Motor neuron (in vitro differentiated cells): ENCODE measurements at regions not wholly inside any gene's neighbourhood (a gene's known extent, or its start where the extent isn't known, plus 50 kb on each side); places are given as distances from the start of the nearest gene placed in this dataset.

Experiments
- ATAC-seq, 8 experiments: fragments of 200-7000 bp; cut with Tn5 transposase; replicated peaks in 6 of 8; 2 replicates each; pipeline ENCODE4 v1.8.0; 2021; ENCODE audit warnings: mild to moderate bottlenecking in 8 of 8, moderate library complexity in 8 of 8
- H3K27ac ChIP-seq, 2 donors: fragments of 250-450 bp; sonication (Bioruptor Pico); 2 replicates each; pipeline ENCODE4 v1.9.0; 2021; ENCODE audit warnings: antibody characterized with exemption in 2 of 2, mild to moderate bottlenecking in 2 of 2, moderate library complexity in 1 of 2
- H3K4me1 ChIP-seq, 2 donors: fragments of 250-450 bp; sonication (Bioruptor Pico); replicated peaks in 1 of 2; 2 replicates each; pipeline ENCODE4 v1.6.1; 2021; ENCODE audit warnings: antibody characterized with exemption in 2 of 2, mild to moderate bottlenecking in 2 of 2, moderate library complexity in 1 of 2
- H3K4me3 ChIP-seq, 5 donors: fragments of 250-450 bp; sonication (Bioruptor Pico); 2 replicates each; pipeline ENCODE4 v1.9.0; 2021; ENCODE audit warnings: antibody characterized with exemption in 5 of 5, mild to moderate bottlenecking in 5 of 5, moderate library complexity in 4 of 5
- WGBS, 10 experiments: fragments of 450-650 bp; shearing (Covaris generic); methylation state at CpG; one replicate each; pipeline ENCODE4 v1.0.0; 2022; 5-methylcytosine and 5-hydroxymethylcytosine counted together
- in situ Hi-C, 9 experiments: fragments of 400-800 bp; cut with MboI; loops; one replicate each; pipeline ENCODE4 v1.15.0; 2021; ENCODE audit warnings: low sequenced_read_pairs in 9 of 9, low pct_unique_long_range_greater_than_20kb in 2 of 9; ENCODE audit not compliant: unreplicated experiment in 9 of 9

GRCh38 chr11:27896096-27896495 lies 195.8 kb upstream of the BDNF start:
- in situ Hi-C loops: no loop called here
- Histone ChIP-seq H3K4me1 (no peaks in the 10 kb centered on the region), H3K27ac (no peak overlapping the region), H3K4me3 (no peak overlapping the region)
- no peak for ATAC-seq

DNA sequence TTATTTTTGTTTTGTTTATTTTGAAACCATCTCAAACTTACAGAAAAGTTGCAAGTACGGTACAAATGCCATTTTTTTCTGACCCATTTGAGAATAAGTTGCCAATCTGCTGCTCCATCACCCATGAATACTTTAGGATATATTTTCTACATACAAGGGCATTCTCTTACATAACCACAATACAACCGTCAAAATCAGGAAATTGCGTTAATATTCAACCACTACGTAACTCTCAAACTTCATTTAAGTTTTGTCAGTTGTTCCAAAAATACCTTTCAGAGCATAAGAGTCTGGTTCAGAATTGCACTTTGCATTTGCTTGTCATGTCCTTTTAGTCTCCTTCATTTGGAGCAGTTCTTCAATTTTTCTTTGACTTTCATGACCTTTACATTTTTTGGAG lies 194.3 kb upstream of the BDNF start:
- Histone ChIP-seq H3K4me1 (no peaks in the 10 kb centered on the region), H3K4me3 (no peak overlapping the region), H3K27ac (no peak overlapping the region)
- 64 to 93% (median 82%) methylated on average over 1 to 4 of the region's 4 CpGs for WGBS, 10 experiments
- in situ Hi-C loops: no loop called here
- ATAC-seq: no peak

DNA sequence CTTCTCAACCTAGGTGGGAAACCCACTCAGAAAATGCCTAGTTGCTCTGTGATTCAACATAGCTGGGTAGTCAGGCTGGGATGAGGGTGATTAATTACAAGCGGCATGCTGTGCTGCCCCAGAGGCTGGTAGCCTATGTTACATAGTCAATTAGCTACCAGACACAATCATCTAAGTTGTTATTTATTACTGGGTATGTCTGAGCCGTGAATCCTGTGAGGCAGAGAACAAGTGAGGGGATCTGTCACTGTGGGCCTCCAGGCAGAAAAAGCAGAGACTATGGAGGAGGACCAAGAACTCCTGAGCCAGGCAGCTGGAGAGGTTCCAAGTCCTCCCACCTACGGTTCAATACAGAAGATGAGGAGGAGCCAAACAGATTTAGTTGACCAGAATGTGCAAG lies 186.6 kb upstream of the BDNF start:
- no peaks in the 10 kb centered on the region for H3K4me1 ChIP-seq
- H3K4me3 ChIP-seq: no peak overlapping the region
- in situ Hi-C loops: no loop called here
- H3K27ac ChIP-seq: no peak overlapping the region
- WGBS, 10 experiments: 11 to 60% (median 30%) methylated on average over 1 to 3 of the region's 3 CpGs; no CpG with 5 or more reads in 3 of the 10 experiments
- ATAC-seq: peak in 5 of 8 experiments; percentile 47 to 89 (median 52)

- Histone ChIP-seq H3K4me3 (no peak overlapping the region), H3K4me1 (no peaks in the 10 kb centered on the region), H3K27ac (no peak overlapping the region)
- peak in 2 of 8 experiments; percentile 60 to 66 for ATAC-seq
- 0 to 100% (median 66%) methylated on average over 1 to 4 of the region's 4 CpGs; no CpG with 5 or more reads in 2 of the 10 experiments for WGBS, 10 experiments
- in situ Hi-C loops: no loop called here
Observed at GRCh38 chr11:27882066-27882697, 181.9 kb upstream of the BDNF start.

DNA sequence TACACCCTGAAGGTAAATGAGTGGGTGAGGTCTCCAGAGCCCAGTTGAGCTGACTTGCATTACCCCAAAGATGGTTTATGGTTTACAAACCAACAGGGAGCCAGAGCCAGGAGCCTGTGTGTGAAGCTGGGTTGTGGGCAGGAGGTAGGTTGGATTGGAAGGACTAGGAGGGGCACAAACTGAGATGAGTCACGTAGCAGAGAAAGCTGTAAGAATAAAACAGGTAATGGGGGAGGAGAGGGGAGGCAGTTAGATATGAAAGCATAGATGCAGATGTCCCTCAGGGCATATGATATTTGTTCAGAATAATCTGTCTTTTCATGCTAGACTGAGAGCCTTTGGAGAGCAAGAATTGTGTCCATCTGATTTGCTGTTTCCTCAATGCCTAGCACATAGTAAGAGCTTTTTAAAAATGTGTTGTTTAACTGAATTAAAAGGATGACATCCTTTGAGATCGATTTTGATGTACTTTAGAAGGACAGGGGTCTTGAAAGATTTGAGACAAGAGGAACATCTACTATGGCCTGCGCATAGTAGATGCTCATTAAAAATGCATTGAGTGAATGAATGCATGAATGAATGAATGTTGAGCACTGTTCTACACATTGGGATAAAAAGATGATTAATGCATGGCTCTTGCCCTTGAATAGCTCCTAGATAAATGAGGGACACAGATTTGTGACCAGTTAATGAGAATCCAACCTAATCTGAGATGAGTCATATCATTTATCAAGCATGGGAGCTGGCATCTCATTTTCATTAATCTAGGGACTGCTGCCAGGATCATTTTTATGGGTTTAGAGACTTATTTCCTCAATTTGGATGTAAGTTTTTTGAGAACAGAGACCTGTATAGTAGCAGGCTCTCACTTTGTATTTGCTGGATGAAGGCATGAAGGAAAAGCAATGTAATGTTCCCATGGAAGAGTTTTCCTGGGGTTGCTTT lies 175.8 kb upstream of the BDNF start:
- Histone ChIP-seq H3K4me1 (peaks cover 0 to 5% of the 10 kb centered on the region in 2 donors), H3K27ac (no peak overlapping the region), H3K4me3 (no peak overlapping the region)
- in situ Hi-C loops: no loop called here
- peak in 3 of 8 experiments; percentile 28 to 32 (median 30) for ATAC-seq
- 20 to 100% (median 66%) methylated on average over 1 to 3 of the region's 3 CpGs for WGBS, 10 experiments

DNA sequence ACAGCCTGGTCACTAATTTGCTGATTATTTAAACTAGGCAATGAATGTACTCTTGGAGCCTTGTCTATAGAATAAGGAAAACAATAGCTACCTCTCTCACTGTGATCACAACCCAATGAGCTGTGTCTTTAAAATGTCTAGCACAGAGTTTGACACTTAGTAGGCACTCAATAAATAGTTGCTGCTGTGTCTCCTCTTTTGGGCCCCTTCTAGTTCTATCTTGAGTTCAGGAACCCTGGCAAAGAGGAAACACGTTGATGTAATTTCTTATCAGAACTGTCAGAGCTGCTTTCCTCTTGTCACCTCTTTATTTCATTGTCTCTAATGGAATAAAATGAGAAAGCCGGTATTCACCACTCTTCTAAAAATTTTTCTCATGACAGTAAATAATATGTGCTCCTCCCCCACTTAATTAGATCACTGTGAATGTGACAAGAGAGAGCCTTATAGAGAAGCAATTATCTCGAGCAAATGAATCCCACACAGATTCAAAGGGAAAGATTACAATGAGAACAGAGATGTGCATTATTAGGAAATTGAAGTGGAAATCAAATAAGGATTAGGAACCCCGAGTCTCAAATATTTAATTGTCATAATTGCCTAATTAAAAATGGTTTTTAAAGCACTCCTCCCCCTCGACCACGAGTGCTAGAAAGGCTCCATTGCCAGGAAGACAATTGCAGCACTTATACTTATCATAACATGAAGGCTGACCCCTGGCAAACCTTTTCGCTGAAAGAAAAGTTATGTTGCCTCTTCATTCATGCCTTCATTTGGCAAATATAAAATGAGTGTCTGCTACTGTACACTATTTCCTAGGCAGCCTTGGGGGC lies 175.0 kb upstream of the BDNF start:
- in situ Hi-C loops: no loop called here
- peaks cover 0 to 5% of the 10 kb centered on the region in 2 donors for H3K4me1 ChIP-seq
- ATAC-seq: peak in 5 of 8 experiments; percentile 24 to 67 (median 30)
- H3K4me3 ChIP-seq: no peak overlapping the region
- no peak overlapping the region for H3K27ac ChIP-seq
- 23 to 80% (median 49%) methylated on average over 1 to 6 of the region's 7 CpGs; no CpG with 5 or more reads in 2 of the 10 experiments for WGBS, 10 experiments

DNA sequence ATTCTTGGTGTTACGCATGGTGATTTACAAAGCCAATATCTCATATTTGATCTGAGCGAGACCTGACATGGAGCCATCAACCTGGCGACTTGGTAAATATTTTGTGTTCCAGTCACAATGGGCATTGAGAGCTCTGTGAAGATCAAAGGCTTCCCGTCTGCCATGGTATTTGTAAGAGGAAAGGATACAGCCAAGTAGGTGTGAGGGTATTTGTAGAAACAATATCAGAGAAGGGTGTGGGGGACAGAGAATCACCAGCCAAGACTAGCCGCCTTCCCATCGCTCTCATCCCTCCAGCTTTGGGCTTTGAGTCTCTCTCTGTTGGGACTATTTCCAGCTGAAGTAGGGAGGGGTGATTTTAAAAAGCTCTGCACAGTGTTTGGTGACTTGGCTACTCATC lies 173.4 kb upstream of the BDNF start:
- ATAC-seq: no peak
- in situ Hi-C loops: no loop called here

GRCh38 chr11:27871056-27871455 lies 170.8 kb upstream of the BDNF start:
- H3K4me1 ChIP-seq: peaks cover 0 to 5% of the 10 kb centered on the region in 2 donors
- ATAC-seq: no peak
- WGBS, 10 experiments: 26 to 92% (median 64%) methylated on average over 1 to 4 of the region's 7 CpGs; no CpG with 5 or more reads in 6 of the 10 experiments
- no peak overlapping the region for H3K4me3 ChIP-seq
- H3K27ac ChIP-seq: no peak overlapping the region
- in situ Hi-C loops: no loop called here

More for the DNA sequence above, 173.4 kb upstream of the BDNF start:
- 60 to 100% (median 87%) methylated on average over 1 to 3 of the region's 6 CpGs; no CpG with 5 or more reads in 4 of the 10 experiments for WGBS, 10 experiments
- Histone ChIP-seq H3K4me1 (peaks cover 0 to 5% of the 10 kb centered on the region in 2 donors), H3K4me3 (no peak overlapping the region), H3K27ac (no peak overlapping the region)

- in situ Hi-C loops: no loop called here
- no peak overlapping the region for H3K27ac ChIP-seq
- H3K4me1 ChIP-seq: no peaks in the 10 kb centered on the region
- ATAC-seq: no peak
- no peak overlapping the region for H3K4me3 ChIP-seq
Observed at GRCh38 chr11:27869701-27870100, 169.4 kb upstream of the BDNF start.

- Histone ChIP-seq H3K4me3 (no peak overlapping the region), H3K4me1 (peaks cover 0 to 1% of the 10 kb centered on the region in 2 donors), H3K27ac (no peak overlapping the region)
- WGBS, 10 experiments: 86 to 100% (median 100%) methylated on average over 1 of the region's 1 CpG; no CpG with 5 or more reads in 7 of the 10 experiments
- peak in 3 of 8 experiments; percentile 48 to 87 (median 73) for ATAC-seq
- in situ Hi-C loops: no loop called here
Observed at GRCh38 chr11:27868709-27869108, 168.5 kb upstream of the BDNF start.

DNA sequence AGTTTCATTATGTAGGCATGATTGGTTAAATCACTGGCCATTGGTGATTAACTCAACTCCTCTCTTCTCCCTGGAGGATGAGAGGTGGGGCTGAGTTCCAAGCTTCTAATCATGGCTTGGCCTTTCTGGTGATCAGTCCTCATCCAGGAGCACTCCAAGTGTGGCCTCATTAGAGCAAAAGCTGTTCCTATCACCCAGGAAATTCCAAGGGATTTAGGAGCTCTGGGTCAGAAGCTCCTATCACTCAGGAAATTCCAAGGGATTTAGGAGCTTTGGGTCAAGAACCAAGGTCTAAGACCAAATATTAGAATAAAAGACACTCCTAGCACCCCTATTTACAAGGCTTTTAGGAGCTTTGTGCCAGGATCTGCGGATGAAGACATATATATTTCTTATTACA lies 168.0 kb upstream of the BDNF start:
- H3K4me3 ChIP-seq: no peak overlapping the region
- in situ Hi-C loops: no loop called here
- no peak for ATAC-seq
- peaks cover 0 to 2% of the 10 kb centered on the region in 2 donors for H3K4me1 ChIP-seq
- H3K27ac ChIP-seq: no peak overlapping the region
- 56 to 67% (median 67%) methylated on average over 1 of the region's 1 CpG; no CpG with 5 or more reads in 6 of the 10 experiments for WGBS, 10 experiments

GRCh38 chr11:27865105-27865504 lies 164.8 kb upstream of the BDNF start:
- Histone ChIP-seq H3K27ac (no peak overlapping the region), H3K4me3 (no peak overlapping the region), H3K4me1 (peaks cover 0 to 2% of the 10 kb centered on the region in 2 donors)
- ATAC-seq: no peak
- 40 to 96% (median 62%) methylated on average over 1 to 3 of the region's 3 CpGs; no CpG with 5 or more reads in 2 of the 10 experiments for WGBS, 10 experiments
- in situ Hi-C loops: no loop called here

GRCh38 chr11:27864611-27865010 lies 164.4 kb upstream of the BDNF start:
- ATAC-seq: no peak
- WGBS, 10 experiments: 67 to 100% (median 79%) methylated on average over 1 of the region's 1 CpG; no CpG with 5 or more reads in 6 of the 10 experiments
- H3K4me1 ChIP-seq: peaks cover 0 to 2% of the 10 kb centered on the region in 2 donors
- in situ Hi-C loops: no loop called here
- no peak overlapping the region for H3K4me3 ChIP-seq
- H3K27ac ChIP-seq: no peak overlapping the region
